SIG-M5 treated with dmso at 0.1 percent for 504 hours (cell line): ENCODE measurements at regions not wholly inside any gene's neighbourhood (a gene's known extent, or its start where the extent isn't known, plus 50 kb on each side); places are given as distances from the start of the nearest gene placed in this dataset.

Source experiments
- DNase-seq: peaks from one replicate; lab custom pipeline; 2025; ENCODE audit not compliant: unreplicated experiment; lab: John Stamatoyannopoulos, UW

GRCh38 chr20:47406849-47407682, 50.6 kb upstream of the ZMYND8 start:
- DNase-seq = no peak

- DNase-seq = no peak
Observed at GRCh38 chr20:47411161-47411560, 54.7 kb upstream of the ZMYND8 start.

- DNase-seq = no peak
Observed at GRCh38 chr20:47412083-47412482, 55.6 kb upstream of the ZMYND8 start.

GRCh38 chr20:47413189-47413588, 56.7 kb upstream of the ZMYND8 start:
- DNase-seq = no peak

GRCh38 chr20:47417245-47418068, 61.0 kb upstream of the ZMYND8 start:
- no peak for DNase-seq

GRCh38 chr20:47418069-47418757, 61.7 kb upstream of the ZMYND8 start:
- no peak for DNase-seq

- no peak for DNase-seq
Observed at GRCh38 chr20:47419953-47420514, 63.5 kb upstream of the ZMYND8 start.

GRCh38 chr20:47421076-47421475, 64.6 kb upstream of the ZMYND8 start:
- no peak for DNase-seq

GRCh38 chr20:47423586-47423985, 67.1 kb upstream of the ZMYND8 start:
- no peak for DNase-seq

GRCh38 chr20:47427067-47427466, 70.6 kb upstream of the ZMYND8 start:
- DNase-seq = no peak

- DNase-seq = peak; percentile 92
Observed at GRCh38 chr20:47427746-47428145, 71.2 kb upstream of the ZMYND8 start.

GRCh38 chr20:47428164-47428563, 71.7 kb upstream of the ZMYND8 start:
- DNase-seq = peak; percentile 85

- DNase-seq = peak; percentile 70
Observed at GRCh38 chr20:47428851-47429336, 72.4 kb upstream of the ZMYND8 start.

- no peak for DNase-seq
Observed at GRCh38 chr20:47429409-47429808, 72.3 kb upstream of the NCOA3 start.

- no peak for DNase-seq
Observed at GRCh38 chr20:47430862-47431588, 70.7 kb upstream of the NCOA3 start.

- no peak for DNase-seq
Observed at GRCh38 chr20:47432834-47433210, 68.9 kb upstream of the NCOA3 start.

GRCh38 chr20:47434128-47434779, 67.4 kb upstream of the NCOA3 start:
- peak; percentile 99 for DNase-seq

- peak; percentile 100 for DNase-seq
Observed at GRCh38 chr20:47438464-47439381, 63.0 kb upstream of the NCOA3 start.
